ENCODE measurements at regions not wholly inside any gene's neighbourhood (a gene's known extent, or its start where the extent isn't known, plus 50 kb on each side); places are given as distances from the start of the nearest gene placed in this dataset.

- H3K23me2 ChIP-seq (ENCODE audit: low read depth, low read length) = no peaks in the 10 kb centered on the region
- no peak overlapping the region for H4K8ac ChIP-seq (ENCODE audit: extremely low read depth, insufficient read depth, low read length)
- no peak overlapping the region for H3K18ac ChIP-seq (ENCODE audit: extremely low read depth, low read length)
- no peak overlapping the region for H3K14ac ChIP-seq (ENCODE audit: insufficient read length)
- no peak overlapping the region for H3K23ac ChIP-seq (ENCODE audit: insufficient read length)
- H2BK5ac ChIP-seq (ENCODE audit: low read depth, low read length) = no peak overlapping the region
- 95% methylated on average over 5 of the region's 5 CpGs; no CpG with 5 or more reads in 1 of the 2 experiments for WGBS, 2 experiments (ENCODE audit: extremely low coverage in 1 of 2, insufficient coverage in 1 of 2, insufficient read length in 1 of 2, insufficient replicate concordance in 2 of 2, low coverage in 1 of 2, low lambda C conversion rate in 2 of 2, missing lambda C conversion rate in 1 of 2)
- no peak overlapping the region for H3K56ac ChIP-seq (replicated peaks; ENCODE audit: insufficient read length, low read depth, low read length)
- no peaks in the 10 kb centered on the region for H3K79me1 ChIP-seq (ENCODE audit: low read depth, low read length)
- FAIRE-seq = no peak
- no peak overlapping the region for H2BK20ac ChIP-seq (ENCODE audit: low read length)
- H3K4me1 ChIP-seq (replicated peaks in 1 of 4; ENCODE audit: control insufficient read depth in 3 of 4, insufficient read depth in 4 of 4, low read length in 3 of 4) = no peaks in the 10 kb centered on the region
- no peak overlapping the region for H2BK15ac ChIP-seq (ENCODE audit: low read length)
- H3K27me3 ChIP-seq (replicated peaks in 1 of 4; ENCODE audit: control insufficient read depth in 3 of 4, extremely low read depth in 1 of 4, insufficient read depth in 3 of 4, low read length in 3 of 4) = no peaks in the 10 kb centered on the region
- TF ChIP-seq CBX5 (IDR thresholded peaks at IDR 0.05; ENCODE audit: low read depth, low read length) (no peak), YY1 (IDR thresholded peaks at IDR 0.05; ENCODE audit: low read depth, low read length) (no peak), RBBP5 (IDR thresholded peaks at IDR 0.05; ENCODE audit: borderline replicate concordance, low read depth, low read length) (no peak), RFX5 (IDR thresholded peaks at IDR 0.05; ENCODE audit: borderline replicate concordance, low read depth, low read length) (no peak), POLR2AphosphoS5 (IDR thresholded peaks at IDR 0.05; ENCODE audit: low read depth, low read length) (no peak), SP2 (IDR thresholded peaks at IDR 0.05; ENCODE audit: low read length) (no peak), EZH2 (IDR thresholded peaks at IDR 0.05; ENCODE audit: low read depth, low read length, severe bottlenecking) (no peak), CTBP2 (IDR thresholded peaks at IDR 0.05; ENCODE audit: borderline replicate concordance, insufficient read depth, insufficient read length, low read length) (no peak), TCF12 (IDR thresholded peaks at IDR 0.05; ENCODE audit: low read depth, low read length) (no peak), BRCA1 (IDR thresholded peaks at IDR 0.05; ENCODE audit: low read depth, low read length) (no peak), CHD2 (IDR thresholded peaks at IDR 0.05; ENCODE audit: low read length) (no peak)
- H3K9ac ChIP-seq (replicated peaks in 1 of 4; ENCODE audit: extremely low read depth in 1 of 4, low read depth in 3 of 4, low read length in 3 of 4) = no peak overlapping the region
- no peaks in the 10 kb centered on the region for H3K36me3 ChIP-seq (ENCODE audit: control insufficient read depth in 2 of 4, insufficient read depth in 4 of 4, low read length in 3 of 4)
- H4K20me1 ChIP-seq (replicated peaks in 1 of 2; ENCODE audit: control insufficient read depth in 1 of 2, insufficient read depth in 2 of 2, low read length in 2 of 2) = no peaks in the 10 kb centered on the region
- no peak overlapping the region for H2BK120ac ChIP-seq (replicated peaks; ENCODE audit: low read depth, low read length)
- H3K4me2 ChIP-seq (ENCODE audit: insufficient read depth in 1 of 2, low read depth in 2 of 2, low read length in 2 of 2) = no peak overlapping the region
- H4K91ac ChIP-seq (replicated peaks; ENCODE audit: insufficient read length, low read length) = no peak overlapping the region
- no peaks in the 10 kb centered on the region for H3K79me2 ChIP-seq (ENCODE audit: control insufficient read depth in 1 of 2, insufficient read depth in 2 of 2, low read length in 2 of 2)
- H2AFZ ChIP-seq (ENCODE audit: low read length) = no peak overlapping the region
- H3K4ac ChIP-seq (replicated peaks; ENCODE audit: insufficient read length, low read depth, low read length) = no peak overlapping the region
- H3K27ac ChIP-seq (ENCODE audit: low read depth, low read length) = no peak overlapping the region
- H3K9me3 ChIP-seq (ENCODE audit: insufficient read depth in 2 of 2, low read depth in 1 of 2, low read length in 1 of 2) = no peaks in the 10 kb centered on the region
- no peak overlapping the region for H3K4me3 ChIP-seq (ENCODE audit: extremely low read depth in 1 of 4, insufficient read depth in 2 of 4, low read depth in 3 of 4, low read length in 4 of 4)
- H2AK5ac ChIP-seq (ENCODE audit: low read depth, low read length) = no peak overlapping the region
- H2BK12ac ChIP-seq (ENCODE audit: low read depth, low read length) = no peak overlapping the region
- POLR2A ChIA-PET (ENCODE audit: partially characterized antibody) = interaction anchor here (0.6 kb wide), 1 partner anchor 250 kb away, joined by 6 read pairs; no protein-coding TSS in a partner anchor
- H4K5ac ChIP-seq (ENCODE audit: insufficient read length, low read depth, low read length) = no peak overlapping the region
- DNase-seq (ENCODE audit: low read depth in 1 of 2, low spot score in 2 of 2) = no peak
- CTCF ChIA-PET (ENCODE audit: partially characterized antibody) = interaction anchor here (0.7 to 1.8 kb wide), 3 partner anchors 16 to 120 kb away, joined by 3 to 5 read pairs (median 3); no protein-coding TSS in a partner anchor
Observed at GRCh38 chr13:21796066-21796465, 125.2 kb downstream of the FGF9 start.
